ENCODE measurements at regions not wholly inside any gene's neighbourhood (a gene's known extent, or its start where the extent isn't known, plus 50 kb on each side); places are given as distances from the start of the nearest gene placed in this dataset.

GRCh38 chr2:41334159-41334558 lies 713.7 kb upstream of the PKDCC start:
- TF ChIP-seq ZNF274 (IDR thresholded peaks at IDR 0.05; ENCODE audit: low read depth, low read length) (no peak), YY1 (IDR thresholded peaks at IDR 0.05; ENCODE audit: insufficient read depth, insufficient read length) (no peak)

Data from NT2/D1 (cell line).